ENCODE measurements at regions not wholly inside any gene's neighbourhood (a gene's known extent, or its start where the extent isn't known, plus 50 kb on each side); places are given as distances from the start of the nearest gene placed in this dataset.

DNA sequence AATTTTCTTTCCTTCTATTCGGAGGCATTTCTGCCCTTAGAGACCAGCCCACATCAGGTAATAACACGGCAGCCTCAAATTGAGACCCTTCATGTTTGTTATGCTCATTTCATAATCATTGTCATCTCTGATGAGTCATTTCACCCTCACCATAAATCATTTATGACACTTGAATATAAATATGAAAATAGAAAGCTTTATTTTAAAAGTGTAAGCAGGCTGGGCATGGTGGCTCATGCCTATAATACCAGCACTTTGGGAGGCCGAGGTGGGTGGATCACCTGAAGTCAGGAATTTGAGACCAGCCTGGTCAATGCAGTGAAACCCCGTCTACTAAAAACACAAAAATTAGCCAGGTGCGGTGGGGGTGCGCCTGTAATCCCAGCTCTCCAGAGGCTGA is 57.4 kb upstream of the EGFR start:
- TF ChIP-seq, protein P1, sequence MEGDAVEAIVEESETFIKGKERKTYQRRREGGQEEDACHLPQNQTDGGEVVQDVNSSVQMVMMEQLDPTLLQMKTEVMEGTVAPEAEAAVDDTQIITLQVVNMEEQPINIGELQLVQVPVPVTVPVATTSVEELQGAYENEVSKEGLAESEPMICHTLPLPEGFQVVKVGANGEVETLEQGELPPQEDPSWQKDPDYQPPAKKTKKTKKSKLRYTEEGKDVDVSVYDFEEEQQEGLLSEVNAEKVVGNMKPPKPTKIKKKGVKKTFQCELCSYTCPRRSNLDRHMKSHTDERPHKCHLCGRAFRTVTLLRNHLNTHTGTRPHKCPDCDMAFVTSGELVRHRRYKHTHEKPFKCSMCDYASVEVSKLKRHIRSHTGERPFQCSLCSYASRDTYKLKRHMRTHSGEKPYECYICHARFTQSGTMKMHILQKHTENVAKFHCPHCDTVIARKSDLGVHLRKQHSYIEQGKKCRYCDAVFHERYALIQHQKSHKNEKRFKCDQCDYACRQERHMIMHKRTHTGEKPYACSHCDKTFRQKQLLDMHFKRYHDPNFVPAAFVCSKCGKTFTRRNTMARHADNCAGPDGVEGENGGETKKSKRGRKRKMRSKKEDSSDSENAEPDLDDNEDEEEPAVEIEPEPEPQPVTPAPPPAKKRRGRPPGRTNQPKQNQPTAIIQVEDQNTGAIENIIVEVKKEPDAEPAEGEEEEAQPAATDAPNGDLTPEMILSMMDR (IDR thresholded peaks at IDR 0.05) = no peak
- no peak for TF ChIP-seq POLR2A (IDR thresholded peaks at IDR 0.05)

Data from right lobe of liver (tissue), 4 donors.